CD4-positive, alpha-beta T cell (primary cell): ENCODE measurements at regions not wholly inside any gene's neighbourhood (a gene's known extent, or its start where the extent isn't known, plus 50 kb on each side); places are given as distances from the start of the nearest gene placed in this dataset.

Experiments used
- ATAC-seq: fragments of 200-7000 bp; cut with Tn5 transposase; one replicate; pipeline ENCODE4 v1.10.0; 2022; ENCODE audit warnings: mild to moderate bottlenecking; ENCODE audit not compliant: poor library complexity
- CTCF ChIA-PET: fragments of 350-600 bp; sonication (Branson Sonifier 250); formaldehyde crosslinking; loops from one replicate; lab custom pipeline; 2021; ENCODE audit warnings: antibody characterized with exemption, inconsistent platforms; lab: Charles Lee
- POLR2A ChIA-PET: fragments of 350-600 bp; sonication (Branson Sonifier 250); formaldehyde crosslinking; loops from one replicate; lab custom pipeline; 2021; ENCODE audit warnings: antibody characterized with exemption, inconsistent platforms; lab: Charles Lee
- DNase-seq, 14 experiments: peaks; one replicate each; pipeline ENCODE4 v3.0.0-alpha.2; 2013 to 2020; ENCODE audit warnings: mixed read lengths in 2 of 14
- H3K27ac ChIP-seq, 2 donors: one replicate each; pipeline versions ENCODE4 v1.5.1 to v1.7.0; 2013; ENCODE audit warnings: low read length in 2 of 2, low read depth in 1 of 2, mild to moderate bottlenecking in 1 of 2
- H3K27me3 ChIP-seq, 2 experiments: 1 replicate in 1 of 2; 2 replicates in 1 of 2; pipeline versions ENCODE4 v1.6.1 to v1.7.0; 2013; ENCODE audit warnings: low read length in 2 of 2, control low read depth in 1 of 2, mild to moderate bottlenecking in 1 of 2, moderate library complexity in 1 of 2; ENCODE audit not compliant: insufficient read depth in 2 of 2, control insufficient read depth in 1 of 2
- H3K36me3 ChIP-seq: one replicate; pipeline ENCODE4 v1.6.1; 2013; ENCODE audit warnings: low read length, control low read depth; ENCODE audit not compliant: insufficient read depth
- H3K4me1 ChIP-seq: one replicate; pipeline ENCODE4 v1.6.1; 2013; ENCODE audit warnings: low read length, control low read depth; ENCODE audit not compliant: insufficient read depth
- H3K4me3 ChIP-seq: one replicate; pipeline ENCODE4 v1.5.1; 2013; ENCODE audit warnings: mild to moderate bottlenecking, low read length, moderate library complexity
- H3K9me3 ChIP-seq, 2 experiments: 1 replicate in 1 of 2; 2 replicates in 1 of 2; pipeline versions ENCODE4 v1.6.1 to v1.7.0; 2013; ENCODE audit warnings: low read length in 2 of 2, mild to moderate bottlenecking in 2 of 2, control low read depth in 1 of 2, moderate library complexity in 1 of 2; ENCODE audit not compliant: control insufficient read depth in 1 of 2, insufficient read depth in 1 of 2
- H3K27ac Mint-ChIP-seq: one replicate; pipeline ENCODE4 v1.8.0; 2020; ENCODE audit warnings: mixed read lengths
- H3K27me3 Mint-ChIP-seq: one replicate; pipeline ENCODE4 v1.8.0; 2021; ENCODE audit warnings: mixed read lengths
- H3K36me3 Mint-ChIP-seq: one replicate; pipeline ENCODE4 v1.8.0; 2021; ENCODE audit warnings: low read depth, mixed read lengths
- H3K4me1 Mint-ChIP-seq: one replicate; pipeline ENCODE4 v1.8.0; 2021; ENCODE audit warnings: low read depth, mixed read lengths
- H3K4me3 Mint-ChIP-seq: one replicate; pipeline ENCODE4 v1.8.0; 2020; ENCODE audit warnings: mild to moderate bottlenecking, mixed read lengths
- H3K9me3 Mint-ChIP-seq: one replicate; pipeline ENCODE4 v1.8.0; 2020; ENCODE audit warnings: mixed read lengths
- intact Hi-C, 2 experiments: fragments of 100-400 bp; cut with DNase I in 1 of 2; cut with micrococcal nuclease in 1 of 2; formaldehyde crosslinking; loops; one replicate each; pipeline versions ENCODE4 v1.15.1 to v1.9.0; 2023 to 2025; cut with DNase I, micrococcal nuclease
- TF ChIP-seq, protein P1 (sequence below): fragments of 200-600 bp; IDR thresholded peaks from one replicate; pipeline ENCODE4 v1.8.0; 2022; ENCODE audit warnings: antibody characterized with exemption, mild to moderate bottlenecking

DNA sequence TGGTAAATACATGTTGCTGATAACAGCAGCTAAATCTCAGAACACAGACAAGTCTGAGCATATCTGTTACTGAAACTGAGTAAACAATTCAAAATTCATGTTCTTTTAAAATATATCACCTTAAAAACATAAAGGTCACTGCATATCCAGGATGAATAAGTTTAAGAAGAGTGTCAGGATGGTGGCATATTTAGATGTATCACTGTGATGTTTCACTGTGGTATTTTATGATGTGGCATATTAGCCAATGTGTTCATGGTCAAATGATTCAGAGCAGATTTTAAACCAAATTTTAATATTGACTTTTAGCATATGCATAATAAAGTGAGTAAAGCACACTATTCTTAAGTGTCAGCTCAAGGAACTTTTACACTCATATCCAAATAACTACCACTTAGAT lies 346.4 kb upstream of the DPPA4 start:
- Mint-ChIP-seq H3K4me3 (no peak overlapping the region), H3K27ac (no peak overlapping the region), H3K9me3 (no peaks in the 10 kb centered on the region), H3K4me1 (no peaks in the 10 kb centered on the region), H3K36me3 (no peaks in the 10 kb centered on the region), H3K27me3 (no peaks in the 10 kb centered on the region)
- ChIA-PET CTCF (no interaction called here), POLR2A (no interaction called here)
- H3K36me3 ChIP-seq, result no peaks in the 10 kb centered on the region
- ATAC-seq, result no peak
- H3K27ac ChIP-seq, result no peak overlapping the region
- no peak for DNase-seq
- H3K4me3 ChIP-seq, result no peak overlapping the region
- TF ChIP-seq, protein P1, sequence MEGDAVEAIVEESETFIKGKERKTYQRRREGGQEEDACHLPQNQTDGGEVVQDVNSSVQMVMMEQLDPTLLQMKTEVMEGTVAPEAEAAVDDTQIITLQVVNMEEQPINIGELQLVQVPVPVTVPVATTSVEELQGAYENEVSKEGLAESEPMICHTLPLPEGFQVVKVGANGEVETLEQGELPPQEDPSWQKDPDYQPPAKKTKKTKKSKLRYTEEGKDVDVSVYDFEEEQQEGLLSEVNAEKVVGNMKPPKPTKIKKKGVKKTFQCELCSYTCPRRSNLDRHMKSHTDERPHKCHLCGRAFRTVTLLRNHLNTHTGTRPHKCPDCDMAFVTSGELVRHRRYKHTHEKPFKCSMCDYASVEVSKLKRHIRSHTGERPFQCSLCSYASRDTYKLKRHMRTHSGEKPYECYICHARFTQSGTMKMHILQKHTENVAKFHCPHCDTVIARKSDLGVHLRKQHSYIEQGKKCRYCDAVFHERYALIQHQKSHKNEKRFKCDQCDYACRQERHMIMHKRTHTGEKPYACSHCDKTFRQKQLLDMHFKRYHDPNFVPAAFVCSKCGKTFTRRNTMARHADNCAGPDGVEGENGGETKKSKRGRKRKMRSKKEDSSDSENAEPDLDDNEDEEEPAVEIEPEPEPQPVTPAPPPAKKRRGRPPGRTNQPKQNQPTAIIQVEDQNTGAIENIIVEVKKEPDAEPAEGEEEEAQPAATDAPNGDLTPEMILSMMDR, result no peak
- no peaks in the 10 kb centered on the region for H3K9me3 ChIP-seq
- H3K27me3 ChIP-seq, result no peaks in the 10 kb centered on the region
- H3K4me1 ChIP-seq, result no peaks in the 10 kb centered on the region
- intact Hi-C loops, result no loop called here

DNA sequence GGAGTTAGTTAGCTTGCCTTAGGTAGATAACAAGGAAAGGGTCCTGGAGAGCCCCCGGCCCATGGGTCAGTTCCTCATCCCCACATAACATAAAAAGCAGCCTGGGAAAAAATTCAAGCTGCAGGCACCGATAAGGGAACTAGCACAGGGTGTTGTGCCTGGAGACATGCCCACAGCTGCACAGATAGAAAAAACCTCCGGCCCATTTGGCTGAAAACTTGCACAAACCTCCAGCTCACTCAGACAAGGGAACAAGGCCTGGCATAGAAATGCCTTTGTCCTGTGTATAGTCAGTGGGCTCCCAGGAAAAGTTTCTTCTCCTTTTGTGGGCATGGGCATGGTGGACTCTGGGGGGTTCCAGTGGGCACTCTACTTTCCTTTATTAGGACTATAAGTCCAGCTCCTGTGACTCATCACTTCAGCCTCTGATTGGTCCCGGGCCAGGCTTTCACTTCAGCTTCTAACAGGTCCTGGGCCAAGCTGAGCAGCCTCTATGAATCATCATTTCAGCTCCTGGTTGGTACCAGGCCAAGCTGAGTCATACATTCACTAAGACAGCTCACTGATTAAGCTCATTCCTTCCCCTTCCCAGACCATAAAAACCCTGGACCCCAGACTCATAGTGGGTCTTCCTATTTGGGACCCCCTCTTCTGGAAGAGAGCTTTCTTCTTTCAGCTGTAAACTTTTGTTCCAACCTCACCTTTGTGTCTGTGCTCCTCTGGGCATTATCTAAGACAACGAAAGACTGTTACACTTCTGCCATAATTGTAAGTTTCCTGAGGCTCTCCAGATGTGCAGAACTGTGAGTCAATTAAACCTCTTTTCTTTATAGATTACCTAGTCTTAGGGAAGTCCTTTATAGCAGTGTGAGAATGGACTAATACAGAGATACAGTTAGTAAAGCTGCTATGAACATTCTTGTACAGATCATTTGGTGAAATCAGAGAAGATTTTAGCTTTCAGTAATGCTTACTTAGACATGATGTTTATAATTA lies 348.0 kb upstream of the DPPA4 start:
- intact Hi-C loops, result no loop called here
- TF ChIP-seq, protein P1, result no peak

DNA sequence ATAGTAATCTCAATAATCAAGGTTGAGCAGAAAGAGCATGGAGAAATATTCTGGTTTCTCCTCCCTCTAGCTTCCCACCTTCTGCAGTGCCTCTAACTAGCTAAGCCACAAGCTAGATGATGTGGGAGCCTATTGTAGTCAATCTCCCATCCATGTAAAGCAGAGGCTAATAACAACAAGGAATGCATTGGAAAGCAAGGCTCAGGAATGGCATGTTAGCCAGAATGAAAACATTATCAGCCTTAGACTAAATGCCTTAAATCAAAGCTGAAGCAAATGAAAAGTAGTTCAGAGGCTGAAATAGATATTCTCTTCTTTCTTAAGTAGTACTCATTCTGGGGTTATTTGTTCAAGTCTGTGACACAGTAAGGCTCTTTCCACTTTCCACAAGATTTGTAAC lies 350.3 kb upstream of the DPPA4 start:
- Mint-ChIP-seq H3K4me1 (no peaks in the 10 kb centered on the region), H3K36me3 (no peaks in the 10 kb centered on the region), H3K27ac (no peak overlapping the region), H3K27me3 (no peaks in the 10 kb centered on the region), H3K9me3 (peaks cover 5% of the 10 kb centered on the region), H3K4me3 (no peak overlapping the region)
- POLR2A ChIA-PET, result no interaction called here
- CTCF ChIA-PET, result interaction anchor here (1.3 kb wide), 1 partner anchor 11 kb away, joined by 3 read pairs; no protein-coding TSS in a partner anchor
- Histone ChIP-seq H3K9me3 (no peaks in the 10 kb centered on the region), H3K4me3 (no peak overlapping the region), H3K36me3 (no peaks in the 10 kb centered on the region), H3K4me1 (no peaks in the 10 kb centered on the region), H3K27me3 (no peaks in the 10 kb centered on the region), H3K27ac (no peak overlapping the region)
- no peak for DNase-seq
- TF ChIP-seq, protein P1, result no peak
- intact Hi-C loops, result no loop called here
- no peak for ATAC-seq

More for the DNA sequence above, 348.0 kb upstream of the DPPA4 start:
- H3K27ac Mint-ChIP-seq, result no peak overlapping the region
- Histone ChIP-seq H3K4me1 (no peaks in the 10 kb centered on the region), H3K9me3 (no peaks in the 10 kb centered on the region), H3K27ac (no peak overlapping the region), H3K36me3 (no peaks in the 10 kb centered on the region), H3K4me3 (no peak overlapping the region), H3K27me3 (no peaks in the 10 kb centered on the region)
- no peaks in the 10 kb centered on the region for H3K9me3 Mint-ChIP-seq
- no peak for DNase-seq
- no peaks in the 10 kb centered on the region for H3K36me3 Mint-ChIP-seq
- CTCF ChIA-PET, result interaction anchor here (0.6 kb wide), 1 partner anchor 184 kb away, joined by 3 read pairs; no protein-coding TSS in a partner anchor
- H3K4me1 Mint-ChIP-seq, result no peaks in the 10 kb centered on the region
- POLR2A ChIA-PET, result no interaction called here
- no peak overlapping the region for H3K4me3 Mint-ChIP-seq
- H3K27me3 Mint-ChIP-seq, result no peaks in the 10 kb centered on the region
- no peak for ATAC-seq
